PC-9 (cell line): ENCODE measurements at regions not wholly inside any gene's neighbourhood (a gene's known extent, or its start where the extent isn't known, plus 50 kb on each side); places are given as distances from the start of the nearest gene placed in this dataset.

Experiments
- EZH2 ChIP-seq: fragments of 200-600 bp; sonication (generic); IDR thresholded peaks from 2 replicates; pipeline ENCODE4 v1.8.0; 2017; ENCODE audit warnings: antibody characterized with exemption, low read depth
- TF ChIP-seq, protein P1 (sequence below): fragments of 200-600 bp; sonication (generic); conservative IDR thresholded peaks from 2 replicates; pipeline ENCODE4 v1.6.1; 2017; ENCODE audit warnings: mixed run types, antibody characterized with exemption, mild to moderate bottlenecking, moderate library complexity

GRCh38 chr21:40936771-40937261, 89.9 kb upstream of the DSCAM start:
- TF ChIP-seq, protein P1, sequence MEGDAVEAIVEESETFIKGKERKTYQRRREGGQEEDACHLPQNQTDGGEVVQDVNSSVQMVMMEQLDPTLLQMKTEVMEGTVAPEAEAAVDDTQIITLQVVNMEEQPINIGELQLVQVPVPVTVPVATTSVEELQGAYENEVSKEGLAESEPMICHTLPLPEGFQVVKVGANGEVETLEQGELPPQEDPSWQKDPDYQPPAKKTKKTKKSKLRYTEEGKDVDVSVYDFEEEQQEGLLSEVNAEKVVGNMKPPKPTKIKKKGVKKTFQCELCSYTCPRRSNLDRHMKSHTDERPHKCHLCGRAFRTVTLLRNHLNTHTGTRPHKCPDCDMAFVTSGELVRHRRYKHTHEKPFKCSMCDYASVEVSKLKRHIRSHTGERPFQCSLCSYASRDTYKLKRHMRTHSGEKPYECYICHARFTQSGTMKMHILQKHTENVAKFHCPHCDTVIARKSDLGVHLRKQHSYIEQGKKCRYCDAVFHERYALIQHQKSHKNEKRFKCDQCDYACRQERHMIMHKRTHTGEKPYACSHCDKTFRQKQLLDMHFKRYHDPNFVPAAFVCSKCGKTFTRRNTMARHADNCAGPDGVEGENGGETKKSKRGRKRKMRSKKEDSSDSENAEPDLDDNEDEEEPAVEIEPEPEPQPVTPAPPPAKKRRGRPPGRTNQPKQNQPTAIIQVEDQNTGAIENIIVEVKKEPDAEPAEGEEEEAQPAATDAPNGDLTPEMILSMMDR, result no peak
- TF ChIP-seq EZH2, result no peak
